ENCODE measurements at regions not wholly inside any gene's neighbourhood (a gene's known extent, or its start where the extent isn't known, plus 50 kb on each side); places are given as distances from the start of the nearest gene placed in this dataset.

DNA sequence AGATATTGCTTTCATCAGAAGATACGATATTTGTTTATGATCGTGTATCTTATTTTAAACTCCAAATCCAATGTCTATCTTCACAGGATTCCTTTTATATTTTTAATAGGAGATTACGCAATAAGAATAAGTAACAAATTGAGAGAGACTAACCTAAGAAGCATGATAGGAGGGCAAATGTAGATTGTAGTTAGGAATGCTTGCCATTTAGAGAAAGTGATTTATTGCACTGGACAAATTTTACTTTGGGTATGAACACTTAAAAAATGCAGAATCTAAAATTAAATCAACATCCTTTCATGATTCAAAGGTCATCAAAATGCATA is 563.4 kb upstream of the POU3F3 start:
- TF ChIP-seq, protein P1, sequence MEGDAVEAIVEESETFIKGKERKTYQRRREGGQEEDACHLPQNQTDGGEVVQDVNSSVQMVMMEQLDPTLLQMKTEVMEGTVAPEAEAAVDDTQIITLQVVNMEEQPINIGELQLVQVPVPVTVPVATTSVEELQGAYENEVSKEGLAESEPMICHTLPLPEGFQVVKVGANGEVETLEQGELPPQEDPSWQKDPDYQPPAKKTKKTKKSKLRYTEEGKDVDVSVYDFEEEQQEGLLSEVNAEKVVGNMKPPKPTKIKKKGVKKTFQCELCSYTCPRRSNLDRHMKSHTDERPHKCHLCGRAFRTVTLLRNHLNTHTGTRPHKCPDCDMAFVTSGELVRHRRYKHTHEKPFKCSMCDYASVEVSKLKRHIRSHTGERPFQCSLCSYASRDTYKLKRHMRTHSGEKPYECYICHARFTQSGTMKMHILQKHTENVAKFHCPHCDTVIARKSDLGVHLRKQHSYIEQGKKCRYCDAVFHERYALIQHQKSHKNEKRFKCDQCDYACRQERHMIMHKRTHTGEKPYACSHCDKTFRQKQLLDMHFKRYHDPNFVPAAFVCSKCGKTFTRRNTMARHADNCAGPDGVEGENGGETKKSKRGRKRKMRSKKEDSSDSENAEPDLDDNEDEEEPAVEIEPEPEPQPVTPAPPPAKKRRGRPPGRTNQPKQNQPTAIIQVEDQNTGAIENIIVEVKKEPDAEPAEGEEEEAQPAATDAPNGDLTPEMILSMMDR (IDR thresholded peaks at IDR 0.05) = no peak
- no peak for TF ChIP-seq EZH2 (IDR thresholded peaks at IDR 0.05)
- TF ChIP-seq EZH2phosphoT487 (IDR thresholded peaks at IDR 0.05) = no peak

Measured in neural progenitor cell (in vitro differentiated cells).